ENCODE measurements at regions not wholly inside any gene's neighbourhood (a gene's known extent, or its start where the extent isn't known, plus 50 kb on each side); places are given as distances from the start of the nearest gene placed in this dataset.

GRCh38 chr2:9717886-9718451, 87.2 kb upstream of the YWHAQ start:
- no peak for TF ChIP-seq CTCF (IDR thresholded peaks at IDR 0.05)
- no peak for TF ChIP-seq EP300 (IDR thresholded peaks at IDR 0.05)
- no peak for TF ChIP-seq POLR2AphosphoS5 (IDR thresholded peaks at IDR 0.05)

Measured in stomach (tissue), 4 donors.